ENCODE measurements at regions not wholly inside any gene's neighbourhood (a gene's known extent, or its start where the extent isn't known, plus 50 kb on each side); places are given as distances from the start of the nearest gene placed in this dataset.
"Not testable (repeated sequence)": the region's sequence is repeated elsewhere in the genome, so short reads cannot be mapped to it uniquely, and the experiment has no call there.

GRCh38 chr7:150045596-150045995, 171.8 kb downstream of the ATP6V0E2 start:
- intact Hi-C loops (cut with DNase I), result loop anchor here in 1 of 2 donors (10.0 kb wide), 1 partner anchor 161 kb away; no protein-coding TSS in a partner anchor
- ATAC-seq; H3K36me3 ChIP-seq (ENCODE audit: insufficient read depth in 1 of 2, low read depth in 1 of 2); H3K4me3 ChIP-seq; DNase-seq; H3K9me3 ChIP-seq; H3K27ac ChIP-seq; H3K4me1 ChIP-seq: not testable (repeated sequence)
- peaks cover 0 to 22% (median 5%) of the 10 kb centered on the region in 3 donors for H3K27me3 ChIP-seq (ENCODE audit: insufficient read depth in 3 of 3, low read length in 2 of 3)
- 4 to 9% (median 6%) methylated on average over 1 of the region's 2 CpGs for WGBS, 3 donors
- peak; percentile 8 for TF ChIP-seq CTCF (IDR thresholded peaks at IDR 0.05)

- intact Hi-C loops (cut with DNase I), result loop anchor here in 1 of 2 donors (10.0 kb wide), 1 partner anchor 162 kb away; no protein-coding TSS in a partner anchor
- not testable (repeated sequence) for H3K9me3 ChIP-seq; H3K4me1 ChIP-seq; DNase-seq; H3K27ac ChIP-seq; ATAC-seq; H3K4me3 ChIP-seq; H3K36me3 ChIP-seq (ENCODE audit: insufficient read depth in 1 of 2, low read depth in 1 of 2)
- WGBS, 3 donors, result 35 to 46% (median 44%) methylated on average over 9 to 11 of the region's 17 CpGs
- H3K27me3 ChIP-seq (ENCODE audit: insufficient read depth in 3 of 3, low read length in 2 of 3), result peaks cover 0 to 22% (median 5%) of the 10 kb centered on the region in 3 donors
These were observed 172.8 kb downstream of the ATP6V0E2 start for GRCh38 chr7:150046290-150047194.

GRCh38 chr7:150047329-150047728, 173.6 kb downstream of the ATP6V0E2 start:
- not testable (repeated sequence) for H3K27ac ChIP-seq; H3K4me1 ChIP-seq; H3K36me3 ChIP-seq (ENCODE audit: insufficient read depth in 1 of 2, low read depth in 1 of 2); H3K9me3 ChIP-seq; DNase-seq
- WGBS, 3 donors, result 1% methylated on average over 25 to 49 of the region's 57 CpGs
- Histone ChIP-seq H3K27me3 (ENCODE audit: insufficient read depth in 3 of 3, low read length in 2 of 3) (peaks cover 0 to 22% (median 5%) of the 10 kb centered on the region in 3 donors), H3K4me3 (peak overlapping the region; percentile 55)
- ATAC-seq, result peak in 2 of 4 donors; percentile 21
- intact Hi-C loops (cut with DNase I), result loop anchor here in 1 of 2 donors (10.0 kb wide), 1 partner anchor 163 kb away; no protein-coding TSS in a partner anchor

- not testable (repeated sequence) for H3K4me1 ChIP-seq; DNase-seq; ATAC-seq; H3K9me3 ChIP-seq; H3K27ac ChIP-seq; H3K36me3 ChIP-seq (ENCODE audit: insufficient read depth in 1 of 2, low read depth in 1 of 2)
- peaks cover 0 to 22% (median 5%) of the 10 kb centered on the region in 3 donors for H3K27me3 ChIP-seq (ENCODE audit: insufficient read depth in 3 of 3, low read length in 2 of 3)
- WGBS, 3 donors, result 1% methylated on average over 29 to 31 of the region's 31 CpGs
- peak overlapping the region; percentile 55 for H3K4me3 ChIP-seq
- intact Hi-C loops (cut with DNase I), result loop anchor here in 1 of 2 donors (10.0 kb wide), 1 partner anchor 163 kb away; no protein-coding TSS in a partner anchor
These were observed 174.0 kb downstream of the ATP6V0E2 start for GRCh38 chr7:150047772-150048171.

GRCh38 chr7:150048244-150049011, 174.7 kb downstream of the ATP6V0E2 start:
- H3K9me3 ChIP-seq; DNase-seq; H3K36me3 ChIP-seq (ENCODE audit: insufficient read depth in 1 of 2, low read depth in 1 of 2); H3K27ac ChIP-seq; H3K4me1 ChIP-seq: not testable (repeated sequence)
- peak; percentile 23 to 63 (median 42) for ATAC-seq
- H3K27me3 ChIP-seq (ENCODE audit: insufficient read depth in 3 of 3, low read length in 2 of 3), result peaks cover 0 to 22% (median 5%) of the 10 kb centered on the region in 3 donors
- peak overlapping the region; percentile 55 for H3K4me3 ChIP-seq
- intact Hi-C loops (cut with DNase I), result loop anchor here in 1 of 2 donors (10.0 kb wide), 1 partner anchor 164 kb away; no protein-coding TSS in a partner anchor
- 0 to 1% (median 0%) methylated on average over 29 to 77 of the region's 79 CpGs for WGBS, 3 donors

- Histone ChIP-seq H3K27me3 (ENCODE audit: insufficient read depth in 3 of 3, low read length in 2 of 3) (peaks cover 0 to 22% (median 5%) of the 10 kb centered on the region in 3 donors), H3K4me3 (peak overlapping the region; percentile 55)
- DNase-seq (peak; percentile 34 to 74), ATAC-seq (peak; percentile 88 to 96 (median 92))
- H3K36me3 ChIP-seq (ENCODE audit: insufficient read depth in 1 of 2, low read depth in 1 of 2); H3K4me1 ChIP-seq; H3K27ac ChIP-seq; H3K9me3 ChIP-seq: not testable (repeated sequence)
- intact Hi-C loops (cut with DNase I), result loop anchor here in 1 of 2 donors (10.0 kb wide), 1 partner anchor 164 kb away; no protein-coding TSS in a partner anchor
- WGBS, 3 donors, result 2 to 8% (median 5%) methylated on average over 18 to 30 of the region's 46 CpGs
These were observed 175.4 kb downstream of the ATP6V0E2 start for GRCh38 chr7:150049012-150049655.

- peaks cover 0 to 11% (median 2%) of the 10 kb centered on the region in 3 donors for H3K27me3 ChIP-seq (ENCODE audit: insufficient read depth in 3 of 3, low read length in 2 of 3)
- ATAC-seq; H3K36me3 ChIP-seq (ENCODE audit: insufficient read depth in 1 of 2, low read depth in 1 of 2); H3K4me1 ChIP-seq; DNase-seq; H3K4me3 ChIP-seq; H3K9me3 ChIP-seq; intact Hi-C loops (cut with DNase I); H3K27ac ChIP-seq: not testable (repeated sequence)
- 56 to 70% (median 68%) methylated on average over 5 of the region's 5 CpGs for WGBS, 3 donors
These were observed 179.6 kb downstream of the ATP6V0E2 start for GRCh38 chr7:150053396-150053795.

GRCh38 chr7:150054242-150054641, 180.5 kb downstream of the ATP6V0E2 start:
- H3K4me1 ChIP-seq; ATAC-seq; H3K9me3 ChIP-seq; H3K4me3 ChIP-seq; H3K36me3 ChIP-seq (ENCODE audit: insufficient read depth in 1 of 2, low read depth in 1 of 2); H3K27ac ChIP-seq; intact Hi-C loops (cut with DNase I); DNase-seq: not testable (repeated sequence)
- peaks cover 0 to 10% (median under 1%) of the 10 kb centered on the region in 3 donors for H3K27me3 ChIP-seq (ENCODE audit: insufficient read depth in 3 of 3, low read length in 2 of 3)
- 31 to 41% (median 39%) methylated on average over 3 of the region's 3 CpGs for WGBS, 3 donors

Measured in psoas muscle (tissue), 7 donors.